Keratinocyte (primary cell): ENCODE measurements at regions not wholly inside any gene's neighbourhood (a gene's known extent, or its start where the extent isn't known, plus 50 kb on each side); places are given as distances from the start of the nearest gene placed in this dataset.

ENCODE experiments used
- DNase-seq: peaks from one replicate; pipeline ENCODE4 v3.0.0-alpha.2; 2011; ENCODE audit warnings: low read depth, missing footprints, low spot score
- FAIRE-seq: peaks from 2 replicates; lab custom pipeline; 2011; peaks lifted over from hg19 to GRCh38; lab: Jason Lieb, UNC
- H2AFZ ChIP-seq: 2 replicates; pipeline ENCODE4 v1.6.0; 2012; ENCODE audit warnings: low read length, control low read depth, inconsistent platforms; ENCODE audit not compliant: control insufficient read depth
- H3K27ac ChIP-seq: 2 replicates; pipeline ENCODE4 v1.5.1; 2011; ENCODE audit warnings: low read length; ENCODE audit not compliant: control insufficient read depth, insufficient read depth
- H3K27me3 ChIP-seq: 3 replicates; pipeline ENCODE4 v1.6.0; 2011; ENCODE audit warnings: low read length; ENCODE audit not compliant: control insufficient read depth, insufficient read depth; ENCODE audit errors: extremely low read depth
- H3K36me3 ChIP-seq, 2 experiments: 2 replicates in 1 of 2; 3 replicates in 1 of 2; pipeline ENCODE4 v1.5.1; 2011; ENCODE audit warnings: low read length in 2 of 2, mild to moderate bottlenecking in 1 of 2; ENCODE audit not compliant: control insufficient read depth in 2 of 2, insufficient read depth in 2 of 2; ENCODE audit errors: extremely low read depth in 1 of 2
- H3K4me1 ChIP-seq: 3 replicates; pipeline ENCODE4 v1.5.1; 2011; ENCODE audit warnings: low read length; ENCODE audit not compliant: control insufficient read depth, insufficient read depth; ENCODE audit errors: extremely low read depth
- H3K4me2 ChIP-seq: 3 replicates; pipeline ENCODE4 v1.6.0; 2011; ENCODE audit warnings: low read depth, low read length; ENCODE audit not compliant: control insufficient read depth, insufficient read depth; ENCODE audit errors: extremely low read depth
- H3K4me3 ChIP-seq, 3 experiments: fragments of 200-600 bp in 1 of 3; sonication (generic) in 1 of 3; 2 replicates in 2 of 3; 3 replicates in 1 of 3; pipeline ENCODE4 v1.5.1; 2011 to 2016; ENCODE audit warnings: low read length in 3 of 3, mild to moderate bottlenecking in 3 of 3, control low read depth in 2 of 3, inconsistent platforms in 1 of 3, low read depth in 1 of 3, mixed read lengths in 1 of 3, mixed run types in 1 of 3, moderate library complexity in 1 of 3; ENCODE audit not compliant: control insufficient read depth in 2 of 3, insufficient read depth in 2 of 3; ENCODE audit errors: extremely low read depth in 1 of 3
- H3K79me2 ChIP-seq: 2 replicates; pipeline ENCODE4 v1.6.0; 2012; ENCODE audit warnings: low read length; ENCODE audit not compliant: control insufficient read depth, insufficient read depth
- H3K9ac ChIP-seq: 3 replicates; pipeline ENCODE4 v1.6.0; 2011; ENCODE audit warnings: low read length; ENCODE audit not compliant: control insufficient read depth, insufficient read depth; ENCODE audit errors: extremely low read depth
- H3K9me1 ChIP-seq: 3 replicates; pipeline ENCODE4 v1.6.0; 2011; ENCODE audit warnings: low read length; ENCODE audit not compliant: control insufficient read depth, insufficient read depth; ENCODE audit errors: extremely low read depth
- H3K9me3 ChIP-seq: 2 replicates; pipeline ENCODE4 v1.5.1; 2012; ENCODE audit warnings: low read depth, low read length; ENCODE audit not compliant: control insufficient read depth
- H4K20me1 ChIP-seq: 3 replicates; pipeline ENCODE4 v1.6.0; 2011; ENCODE audit warnings: low read length; ENCODE audit not compliant: control insufficient read depth, insufficient read depth; ENCODE audit errors: extremely low read depth
- EZH2 ChIP-seq: IDR thresholded peaks from one replicate; pipeline ENCODE4 v1.6.1; 2012; ENCODE audit warnings: inconsistent platforms, mild to moderate bottlenecking, low read length, moderate library complexity
- dilution Hi-C: fragments of 300-500 bp; cut with MboI; formaldehyde crosslinking; loops from one replicate; pipeline ENCODE4 v1.7.0; 2020; ENCODE audit warnings: low sequenced_read_pairs; ENCODE audit not compliant: extremely low pct_ligation_motif_present
- TF ChIP-seq, protein P1 (sequence below), 3 experiments: IDR thresholded peaks in 1 of 3; conservative IDR thresholded peaks in 1 of 3; optimal IDR thresholded peaks in 1 of 3; 2 replicates in 2 of 3; 3 replicates in 1 of 3; pipeline versions ENCODE3 to v1.5.1; 2011; ENCODE audit warnings: low read length in 3 of 3, mild to moderate bottlenecking in 3 of 3, moderate library complexity in 2 of 3, control low read depth in 1 of 3, inconsistent platforms in 1 of 3; ENCODE audit not compliant: insufficient read depth in 2 of 3; ENCODE audit errors: extremely low read depth in 1 of 3

DNA sequence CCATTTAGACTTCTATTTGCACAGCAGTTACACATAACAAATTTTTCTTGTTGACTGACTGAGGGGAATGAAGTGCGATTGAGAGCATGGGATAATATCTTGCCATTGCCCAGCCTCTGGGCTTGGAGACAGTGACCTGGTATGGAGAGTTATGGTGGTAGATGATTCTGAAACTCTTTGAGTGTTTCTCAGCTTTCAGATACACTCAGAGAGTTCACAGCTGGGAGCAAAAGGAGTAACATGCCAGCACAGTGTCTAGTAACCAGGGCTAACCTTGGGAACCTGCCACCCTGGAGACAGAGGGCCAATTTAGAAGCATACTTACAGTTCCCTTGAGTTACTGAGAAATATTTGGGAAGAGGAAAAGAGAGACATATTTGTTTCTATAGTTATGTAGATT lies 1099.3 kb upstream of the CELF4 start:
- FAIRE-seq (no peak), DNase-seq (no peak)
- Histone ChIP-seq H2AFZ (no peak overlapping the region), H4K20me1 (no peaks in the 10 kb centered on the region), H3K27ac (no peak overlapping the region), H3K79me2 (no peaks in the 10 kb centered on the region), H3K4me1 (no peaks in the 10 kb centered on the region), H3K27me3 (peaks cover 2% of the 10 kb centered on the region), H3K9ac (no peak overlapping the region), H3K36me3 (no peaks in the 10 kb centered on the region), H3K9me3 (no peaks in the 10 kb centered on the region), H3K4me2 (no peak overlapping the region), H3K9me1 (no peaks in the 10 kb centered on the region), H3K4me3 (no peak overlapping the region)
- dilution Hi-C loops = no loop called here
- TF ChIP-seq EZH2 = no peak
- TF ChIP-seq, protein P1, sequence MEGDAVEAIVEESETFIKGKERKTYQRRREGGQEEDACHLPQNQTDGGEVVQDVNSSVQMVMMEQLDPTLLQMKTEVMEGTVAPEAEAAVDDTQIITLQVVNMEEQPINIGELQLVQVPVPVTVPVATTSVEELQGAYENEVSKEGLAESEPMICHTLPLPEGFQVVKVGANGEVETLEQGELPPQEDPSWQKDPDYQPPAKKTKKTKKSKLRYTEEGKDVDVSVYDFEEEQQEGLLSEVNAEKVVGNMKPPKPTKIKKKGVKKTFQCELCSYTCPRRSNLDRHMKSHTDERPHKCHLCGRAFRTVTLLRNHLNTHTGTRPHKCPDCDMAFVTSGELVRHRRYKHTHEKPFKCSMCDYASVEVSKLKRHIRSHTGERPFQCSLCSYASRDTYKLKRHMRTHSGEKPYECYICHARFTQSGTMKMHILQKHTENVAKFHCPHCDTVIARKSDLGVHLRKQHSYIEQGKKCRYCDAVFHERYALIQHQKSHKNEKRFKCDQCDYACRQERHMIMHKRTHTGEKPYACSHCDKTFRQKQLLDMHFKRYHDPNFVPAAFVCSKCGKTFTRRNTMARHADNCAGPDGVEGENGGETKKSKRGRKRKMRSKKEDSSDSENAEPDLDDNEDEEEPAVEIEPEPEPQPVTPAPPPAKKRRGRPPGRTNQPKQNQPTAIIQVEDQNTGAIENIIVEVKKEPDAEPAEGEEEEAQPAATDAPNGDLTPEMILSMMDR (optimal IDR thresholded peaks at IDR 0.05 in 1 of 3, IDR thresholded peaks at IDR 0.05 in 1 of 3, conservative IDR thresholded peaks at IDR 0.05 in 1 of 3; ENCODE audit: extremely low read depth in 1 of 3, insufficient read depth in 2 of 3, low read length in 3 of 3) = no peak

DNA sequence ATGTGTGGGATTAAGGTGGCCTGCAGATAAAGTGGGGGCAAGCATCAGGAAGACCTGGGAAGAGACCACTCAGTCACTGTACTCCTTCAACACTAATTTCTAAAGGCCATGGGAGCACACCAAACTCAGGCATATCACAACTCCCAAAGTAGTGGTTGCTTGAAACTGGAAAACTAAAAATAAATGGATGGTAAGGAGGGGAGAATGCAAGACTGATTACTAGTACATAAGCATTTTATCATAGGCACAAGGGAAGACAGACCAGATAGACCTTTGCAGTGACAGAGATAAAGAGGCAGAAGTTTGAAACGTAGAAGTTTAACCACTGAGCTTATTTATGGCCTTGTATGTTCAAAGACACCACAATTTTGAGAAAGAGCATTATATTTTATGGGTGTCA lies 1098.1 kb upstream of the CELF4 start:
- H3K4me1 ChIP-seq = no peaks in the 10 kb centered on the region
- H3K4me2 ChIP-seq = no peak overlapping the region
- TF ChIP-seq, protein P1 (optimal IDR thresholded peaks at IDR 0.05 in 1 of 3, IDR thresholded peaks at IDR 0.05 in 1 of 3, conservative IDR thresholded peaks at IDR 0.05 in 1 of 3; ENCODE audit: extremely low read depth in 1 of 3, insufficient read depth in 2 of 3, low read length in 3 of 3) = no peak
- no peak for TF ChIP-seq EZH2
- no peak overlapping the region for H3K4me3 ChIP-seq
- no peak overlapping the region for H3K27ac ChIP-seq
- H4K20me1 ChIP-seq = no peaks in the 10 kb centered on the region
- no peak overlapping the region for H3K9ac ChIP-seq
- H2AFZ ChIP-seq = no peak overlapping the region
- no peaks in the 10 kb centered on the region for H3K36me3 ChIP-seq
- no peak for FAIRE-seq
- dilution Hi-C loops = no loop called here
- peaks cover 2% of the 10 kb centered on the region for H3K27me3 ChIP-seq
- H3K9me1 ChIP-seq = no peaks in the 10 kb centered on the region
- H3K9me3 ChIP-seq = no peaks in the 10 kb centered on the region
- DNase-seq = no peak
- H3K79me2 ChIP-seq = no peaks in the 10 kb centered on the region
